ENCODE measurements at regions not wholly inside any gene's neighbourhood (a gene's known extent, or its start where the extent isn't known, plus 50 kb on each side); places are given as distances from the start of the nearest gene placed in this dataset.

GRCh38 chr6:92715991-92716390 lies 703.4 kb downstream of the EPHA7 start:
- Histone ChIP-seq H3K4me1 (no peaks in the 10 kb centered on the region), H3K4me3 (no peak overlapping the region), H3K27me3 (no peaks in the 10 kb centered on the region), H3K9me3 (no peaks in the 10 kb centered on the region), H3K27ac (no peak overlapping the region), H3K36me3 (no peaks in the 10 kb centered on the region)
- intact Hi-C loops (cut with DNase I): no loop called here
- TF ChIP-seq CTCF (IDR thresholded peaks at IDR 0.05): no peak
- no peak for DNase-seq (ENCODE audit: low spot score in 2 of 2)

- intact Hi-C loops (cut with DNase I): no loop called here
- no peak for DNase-seq (ENCODE audit: low spot score in 2 of 2)
- H3K9me3 ChIP-seq: peaks cover 0 to 2% of the 10 kb centered on the region in 2 donors
- no peaks in the 10 kb centered on the region for H3K4me1 ChIP-seq
- TF ChIP-seq CTCF (IDR thresholded peaks at IDR 0.05): no peak
- H3K4me3 ChIP-seq: no peak overlapping the region
- no peaks in the 10 kb centered on the region for H3K36me3 ChIP-seq
- H3K27ac ChIP-seq: no peak overlapping the region
- no peaks in the 10 kb centered on the region for H3K27me3 ChIP-seq
Measured at GRCh38 chr6:92714346-92714745, 705.0 kb downstream of the EPHA7 start.

DNA sequence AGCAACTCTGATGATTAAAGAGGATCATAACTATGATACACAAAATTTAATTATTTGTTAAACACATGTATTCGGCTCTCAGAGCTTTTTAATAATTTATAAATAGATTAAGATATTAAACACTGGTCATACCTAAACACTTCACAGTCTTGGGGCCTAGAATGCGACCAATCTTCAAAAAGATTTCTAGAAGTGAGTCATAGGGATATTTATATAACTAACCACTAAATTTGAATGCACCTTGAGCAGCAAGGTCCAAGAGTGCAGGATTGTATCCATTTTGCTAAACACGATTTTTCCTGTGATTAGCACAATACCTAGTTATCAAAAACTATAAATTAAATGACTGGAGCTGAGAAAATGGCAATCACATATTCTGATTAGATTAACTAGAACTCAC lies 709.3 kb downstream of the EPHA7 start:
- Histone ChIP-seq H3K36me3 (no peaks in the 10 kb centered on the region), H3K27ac (no peak overlapping the region), H3K4me1 (no peaks in the 10 kb centered on the region), H3K27me3 (no peaks in the 10 kb centered on the region), H3K9me3 (peaks cover 0 to 2% of the 10 kb centered on the region in 2 donors), H3K4me3 (no peak overlapping the region)
- no peak for TF ChIP-seq CTCF (IDR thresholded peaks at IDR 0.05)
- intact Hi-C loops (cut with DNase I): no loop called here
- DNase-seq (ENCODE audit: low spot score in 2 of 2): no peak

DNA sequence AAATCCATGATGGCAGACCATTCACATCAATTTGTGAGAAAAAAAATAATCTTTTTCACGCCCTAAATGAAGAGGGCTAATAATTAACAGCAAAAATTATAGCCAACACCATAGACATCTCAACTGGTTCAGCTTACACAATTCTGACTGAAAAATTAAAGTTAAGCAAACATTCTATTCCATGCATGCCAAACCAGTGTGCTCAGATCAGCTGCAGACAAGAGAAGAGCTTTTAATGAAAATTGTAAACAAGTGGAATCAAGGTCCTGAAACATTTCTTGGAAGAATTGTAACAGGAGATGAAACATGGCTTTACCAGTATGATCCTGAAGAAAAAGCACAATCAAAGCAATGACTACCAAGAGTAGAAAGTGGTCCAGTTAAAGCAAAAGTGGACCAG lies 710.4 kb downstream of the EPHA7 start:
- Histone ChIP-seq H3K4me1 (no peaks in the 10 kb centered on the region), H3K9me3 (peaks cover 0 to 2% of the 10 kb centered on the region in 2 donors), H3K27me3 (no peaks in the 10 kb centered on the region), H3K36me3 (no peaks in the 10 kb centered on the region), H3K4me3 (no peak overlapping the region), H3K27ac (no peak overlapping the region)
- intact Hi-C loops (cut with DNase I): no loop called here
- TF ChIP-seq CTCF (IDR thresholded peaks at IDR 0.05): no peak
- DNase-seq (ENCODE audit: low spot score in 2 of 2): no peak

- Histone ChIP-seq H3K27me3 (no peaks in the 10 kb centered on the region), H3K4me1 (no peaks in the 10 kb centered on the region), H3K4me3 (no peak overlapping the region), H3K9me3 (peaks cover 0 to 2% of the 10 kb centered on the region in 2 donors), H3K36me3 (no peaks in the 10 kb centered on the region), H3K27ac (no peak overlapping the region)
- no peak for DNase-seq (ENCODE audit: low spot score in 2 of 2)
- intact Hi-C loops (cut with DNase I): no loop called here
- no peak for TF ChIP-seq CTCF (IDR thresholded peaks at IDR 0.05)
Measured at GRCh38 chr6:92708270-92708669, 711.1 kb downstream of the EPHA7 start.

- TF ChIP-seq CTCF (IDR thresholded peaks at IDR 0.05): no peak
- Histone ChIP-seq H3K36me3 (no peaks in the 10 kb centered on the region), H3K9me3 (peaks cover 0 to 2% of the 10 kb centered on the region in 2 donors), H3K4me3 (no peak overlapping the region), H3K27ac (no peak overlapping the region), H3K27me3 (no peaks in the 10 kb centered on the region), H3K4me1 (no peaks in the 10 kb centered on the region)
- intact Hi-C loops (cut with DNase I): no loop called here
- no peak for DNase-seq (ENCODE audit: low spot score in 2 of 2)
Measured at GRCh38 chr6:92706976-92707375, 712.4 kb downstream of the EPHA7 start.
